GM12873 (cell line): ENCODE measurements at regions not wholly inside any gene's neighbourhood (a gene's known extent, or its start where the extent isn't known, plus 50 kb on each side); places are given as distances from the start of the nearest gene placed in this dataset.

Experiments used
- CTCF ChIP-seq: IDR thresholded peaks from 2 replicates; pipeline ENCODE4 v1.5.1; 2012; ENCODE audit warnings: low read depth, mild to moderate bottlenecking, moderate library complexity, low read length, control low read depth; ENCODE audit not compliant: insufficient read depth; ENCODE audit errors: missing control alignments

GRCh38 chr4:13209600-13209999 is 274.5 kb downstream of the RAB28 start:
- TF ChIP-seq CTCF, result no peak

- TF ChIP-seq CTCF, result no peak
Observed at GRCh38 chr4:13208558-13209193, 275.5 kb downstream of the RAB28 start.

GRCh38 chr4:13207226-13207625 is 276.9 kb downstream of the RAB28 start:
- no peak for TF ChIP-seq CTCF

GRCh38 chr4:13203101-13203500 is 281.0 kb downstream of the RAB28 start:
- TF ChIP-seq CTCF, result no peak

- TF ChIP-seq CTCF, result no peak
Observed at GRCh38 chr4:13202701-13203100, 281.4 kb downstream of the RAB28 start.

- TF ChIP-seq CTCF, result no peak
Observed at GRCh38 chr4:13201241-13201640, 282.9 kb downstream of the RAB28 start.

GRCh38 chr4:13196721-13197120 is 287.4 kb downstream of the RAB28 start:
- no peak for TF ChIP-seq CTCF
